NCI-H1930 (cell line): ENCODE measurements at regions not wholly inside any gene's neighbourhood (a gene's known extent, or its start where the extent isn't known, plus 50 kb on each side); places are given as distances from the start of the nearest gene placed in this dataset.
"Not testable (repeated sequence)": the region's sequence is repeated elsewhere in the genome, so short reads cannot be mapped to it uniquely, and the experiment has no call there.

ENCODE experiments used
- DNase-seq, 2 experiments: peaks; one replicate each; lab custom pipeline; 2025; lab: John Stamatoyannopoulos, UW

DNA sequence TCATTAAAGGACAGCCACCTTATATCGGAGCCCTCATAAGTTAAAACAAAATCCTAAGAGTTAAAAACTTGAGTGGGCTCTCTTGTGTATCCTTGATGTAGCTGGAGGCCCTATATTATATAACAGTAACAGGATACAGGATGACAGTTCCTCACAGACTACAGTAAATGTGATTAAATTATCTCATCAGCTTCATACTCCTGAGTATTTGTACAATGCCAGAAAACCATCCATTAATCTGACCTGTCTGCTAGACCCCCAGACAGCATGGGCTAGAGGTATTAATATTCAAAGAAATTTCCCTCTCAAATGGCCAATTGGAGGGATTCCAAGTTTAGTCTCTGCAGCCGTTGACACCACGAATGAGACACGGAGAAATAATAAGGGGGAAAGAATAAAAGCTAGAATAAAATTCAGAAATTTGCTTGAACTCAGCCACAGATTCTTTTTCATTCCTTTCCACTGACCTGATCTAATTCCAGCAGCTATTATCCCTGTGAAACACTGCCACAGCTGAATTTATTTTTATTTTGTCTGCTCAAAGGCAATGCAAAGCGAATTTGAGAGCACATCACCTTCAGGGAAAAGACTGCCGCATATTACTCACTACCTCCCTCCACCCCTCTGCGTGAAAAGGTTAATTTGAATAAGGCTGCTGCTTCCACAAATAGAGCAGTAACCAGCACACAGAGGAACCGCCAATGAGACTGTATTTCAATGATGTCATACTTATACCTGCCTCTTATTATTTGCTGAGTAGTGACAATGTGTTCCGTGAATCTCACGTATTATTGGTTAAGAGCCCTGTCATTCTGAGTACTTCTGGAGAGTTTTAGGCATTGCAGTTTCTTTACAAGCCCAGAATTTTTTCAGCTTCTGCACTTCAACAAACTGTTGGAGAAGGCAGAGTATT is 155.9 kb upstream of the KLF12 start:
- no peak for DNase-seq

DNA sequence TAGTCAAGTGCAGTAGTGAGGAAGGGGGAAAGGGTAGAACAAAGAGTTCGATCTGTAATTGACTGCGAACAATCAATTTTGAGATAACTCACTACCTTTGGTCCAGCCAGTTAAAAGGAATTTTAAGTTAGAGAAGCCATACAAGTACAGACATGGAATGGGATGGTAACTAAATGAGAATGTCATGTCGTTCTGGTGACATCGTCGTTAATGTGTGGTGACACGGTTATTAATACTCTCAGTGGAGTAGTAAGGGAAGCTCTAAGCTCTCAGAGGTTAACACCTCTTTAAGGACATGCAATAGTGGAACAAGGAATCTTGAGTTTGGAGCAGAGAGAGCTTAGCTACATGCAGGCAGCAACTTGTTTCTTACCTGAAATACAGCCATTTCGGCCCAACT is 154.9 kb upstream of the KLF12 start:
- DNase-seq: no peak

DNA sequence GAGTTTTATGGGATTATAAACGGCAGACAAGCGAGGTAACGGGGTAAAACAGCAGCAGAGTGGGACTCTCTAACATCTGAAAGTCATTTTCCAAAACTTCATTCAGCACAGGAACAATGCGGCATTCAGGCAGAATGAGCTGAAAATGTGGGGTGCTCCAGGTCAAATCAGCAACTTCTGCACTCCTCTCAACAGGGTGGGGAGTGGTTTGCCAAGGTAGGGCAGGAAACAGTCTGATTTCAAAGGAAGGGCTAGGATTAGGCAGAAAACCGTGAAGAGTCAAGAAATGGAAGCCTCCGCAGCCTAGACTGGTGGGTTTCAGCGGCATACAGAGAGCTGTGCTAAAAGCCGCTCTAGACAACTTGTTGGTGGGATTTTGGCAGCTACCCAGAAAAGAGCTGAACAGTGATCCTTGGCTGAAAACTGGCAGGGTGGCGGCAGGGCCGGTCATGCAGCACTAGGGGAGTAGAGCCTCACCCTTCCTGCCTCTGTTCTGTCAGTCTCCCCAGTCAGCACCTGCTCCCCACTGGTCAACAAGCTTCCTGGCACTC is 154.2 kb upstream of the KLF12 start:
- DNase-seq: no peak

DNA sequence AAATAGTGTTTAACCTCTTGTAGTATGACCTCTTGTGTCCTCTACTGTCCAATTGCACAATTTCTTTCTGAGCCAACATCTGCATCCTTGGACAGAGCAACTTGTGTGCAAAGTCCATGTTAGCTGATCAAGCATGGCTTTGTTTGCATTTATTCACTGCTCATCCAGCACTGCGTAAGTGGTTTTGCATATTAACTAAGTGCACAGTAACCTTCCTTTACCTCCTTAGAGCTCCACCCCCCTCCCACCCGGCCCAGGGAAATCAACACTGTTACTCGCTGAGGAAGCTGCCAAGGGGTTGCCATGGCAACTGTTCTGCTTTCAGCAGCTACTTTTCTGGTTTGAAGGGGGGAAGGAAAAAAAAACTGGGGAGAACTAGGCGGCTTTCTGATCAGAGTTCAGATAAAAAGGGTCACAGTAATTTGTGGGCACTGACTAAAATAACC is 153.5 kb upstream of the KLF12 start:
- DNase-seq: no peak

- DNase-seq: no peak
Measured at GRCh38 chr13:74280795-74281490, 146.7 kb upstream of the KLF12 start.

GRCh38 chr13:74280093-74280794 is 146.0 kb upstream of the KLF12 start:
- no peak for DNase-seq

- no peak for DNase-seq
Measured at GRCh38 chr13:74278901-74279300, 144.7 kb upstream of the KLF12 start.

DNA sequence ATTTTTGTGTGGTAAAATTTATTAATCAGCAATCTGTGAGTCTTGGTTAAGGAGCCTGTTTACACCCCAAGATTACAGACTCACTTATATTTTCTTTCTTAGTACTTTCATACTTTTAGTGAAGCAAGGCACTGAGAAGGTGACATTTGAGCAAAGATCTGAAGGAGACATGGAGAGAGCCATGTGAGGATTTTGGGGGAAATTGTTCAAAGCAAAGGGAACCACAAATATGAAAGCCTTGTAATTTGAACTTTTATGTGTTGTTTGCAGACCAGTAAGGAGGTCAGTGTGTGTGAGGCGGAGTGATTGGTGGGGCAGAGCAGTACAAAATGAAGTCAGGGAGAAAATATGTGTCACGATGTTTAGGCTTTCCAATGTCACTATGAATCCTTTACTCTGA is 140.7 kb upstream of the KLF12 start:
- no peak for DNase-seq

GRCh38 chr13:74273581-74273980 is 139.4 kb upstream of the KLF12 start:
- DNase-seq: no peak

DNA sequence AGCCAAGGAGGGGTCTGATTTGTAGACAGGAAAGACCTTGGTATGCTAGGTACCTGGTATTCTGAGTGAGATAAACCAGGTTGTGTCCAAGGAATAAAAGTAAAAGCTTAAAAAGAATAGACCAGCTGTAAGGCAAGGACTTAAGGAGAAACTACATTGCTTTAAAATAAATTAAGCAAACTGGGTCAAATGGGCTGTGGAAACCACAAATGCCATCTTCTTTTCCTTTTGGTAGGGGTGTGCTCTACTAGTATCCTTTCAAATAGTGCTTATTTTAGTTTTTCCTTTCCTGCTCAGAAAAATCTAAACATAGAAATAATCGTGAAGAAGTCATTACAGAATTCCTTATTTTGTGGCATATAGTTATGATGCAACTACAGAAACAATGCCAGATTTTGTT is 138.6 kb upstream of the KLF12 start:
- DNase-seq: no peak

- no peak for DNase-seq
Measured at GRCh38 chr13:74270018-74270417, 135.8 kb upstream of the KLF12 start.

- DNase-seq: no peak
Measured at GRCh38 chr13:74266861-74267260, 132.7 kb upstream of the KLF12 start.

GRCh38 chr13:74266309-74266708 is 132.1 kb upstream of the KLF12 start:
- DNase-seq: no peak

- no peak for DNase-seq
Measured at GRCh38 chr13:74264333-74264732, 130.1 kb upstream of the KLF12 start.

DNA sequence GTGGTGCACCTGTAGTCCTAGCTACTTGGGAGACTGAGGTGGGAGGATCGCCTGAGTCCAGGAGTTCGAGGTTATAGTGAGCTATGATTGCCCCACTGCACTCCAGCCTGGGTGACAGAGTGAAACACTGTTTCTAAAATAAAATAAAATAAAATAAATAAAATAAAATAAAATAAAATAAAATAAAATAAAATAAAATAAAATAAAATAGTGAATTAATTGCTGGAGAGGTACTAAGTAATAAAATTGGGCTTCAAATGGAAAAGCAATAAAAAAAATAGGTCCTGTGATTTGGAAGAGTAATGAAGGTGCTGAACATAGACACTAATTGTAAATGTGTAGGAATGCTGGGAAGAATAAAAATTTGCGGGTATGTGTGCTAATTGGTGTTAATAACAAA is 126.2 kb upstream of the KLF12 start:
- DNase-seq: not testable (repeated sequence)

DNA sequence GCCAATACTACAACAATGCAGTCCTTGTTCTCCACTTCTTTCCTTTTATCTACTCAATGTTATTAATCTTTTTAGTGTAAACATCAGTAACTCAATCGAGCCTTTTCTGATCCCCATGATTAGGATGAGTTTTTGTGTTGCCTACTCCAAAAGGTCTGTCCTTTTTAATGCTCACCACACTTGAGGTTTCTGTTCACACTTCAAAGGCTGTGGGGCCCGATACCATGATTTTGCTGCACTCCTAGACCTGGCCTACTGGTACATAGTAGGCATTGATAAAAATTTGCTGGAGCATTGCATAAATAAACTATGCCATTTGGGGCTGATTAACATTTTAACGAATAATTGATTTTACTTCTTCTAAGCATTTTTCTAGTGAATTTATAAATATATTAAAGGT is 125.4 kb upstream of the KLF12 start:
- no peak for DNase-seq

DNA sequence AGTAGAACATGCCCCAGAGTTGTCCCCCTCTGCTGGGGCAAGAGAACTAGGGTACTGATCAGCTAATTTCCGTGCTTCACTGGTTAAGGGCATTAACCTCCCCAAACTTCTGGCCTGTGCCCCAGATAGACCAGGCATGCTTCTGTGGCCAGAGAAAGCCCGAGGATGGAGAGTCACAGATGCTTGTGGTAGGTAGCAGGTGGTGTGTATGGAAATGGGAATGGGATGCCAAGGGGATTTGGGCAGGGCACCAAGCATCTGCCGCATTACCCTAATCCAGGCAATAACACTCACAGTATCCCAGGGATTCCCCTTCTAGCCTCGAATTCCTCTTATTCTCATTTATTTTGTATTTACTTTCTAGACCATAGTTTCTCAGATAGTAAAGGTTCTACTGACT is 124.8 kb upstream of the KLF12 start:
- DNase-seq: no peak

DNA sequence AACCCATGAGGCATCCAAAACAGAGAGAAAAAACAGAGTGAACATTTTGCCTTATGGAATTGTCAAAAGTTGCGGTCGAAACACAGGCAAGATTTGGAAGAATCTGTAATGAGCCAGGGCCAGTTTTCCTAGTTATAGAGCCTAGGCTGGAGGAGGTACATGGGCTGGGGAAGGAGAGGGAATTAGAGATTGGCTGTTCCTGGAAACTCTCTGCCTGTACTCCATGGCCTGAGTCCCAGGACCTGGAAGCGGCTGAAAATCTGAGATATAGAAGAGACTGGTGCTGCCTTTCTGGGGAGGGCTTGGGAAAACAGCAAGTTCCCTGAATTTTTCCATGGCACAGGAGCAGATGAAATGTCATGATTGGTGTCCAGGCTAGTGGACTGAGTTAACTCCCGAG is 122.8 kb upstream of the KLF12 start:
- no peak for DNase-seq

GRCh38 chr13:74253161-74253560 is 119.0 kb upstream of the KLF12 start:
- DNase-seq: no peak

DNA sequence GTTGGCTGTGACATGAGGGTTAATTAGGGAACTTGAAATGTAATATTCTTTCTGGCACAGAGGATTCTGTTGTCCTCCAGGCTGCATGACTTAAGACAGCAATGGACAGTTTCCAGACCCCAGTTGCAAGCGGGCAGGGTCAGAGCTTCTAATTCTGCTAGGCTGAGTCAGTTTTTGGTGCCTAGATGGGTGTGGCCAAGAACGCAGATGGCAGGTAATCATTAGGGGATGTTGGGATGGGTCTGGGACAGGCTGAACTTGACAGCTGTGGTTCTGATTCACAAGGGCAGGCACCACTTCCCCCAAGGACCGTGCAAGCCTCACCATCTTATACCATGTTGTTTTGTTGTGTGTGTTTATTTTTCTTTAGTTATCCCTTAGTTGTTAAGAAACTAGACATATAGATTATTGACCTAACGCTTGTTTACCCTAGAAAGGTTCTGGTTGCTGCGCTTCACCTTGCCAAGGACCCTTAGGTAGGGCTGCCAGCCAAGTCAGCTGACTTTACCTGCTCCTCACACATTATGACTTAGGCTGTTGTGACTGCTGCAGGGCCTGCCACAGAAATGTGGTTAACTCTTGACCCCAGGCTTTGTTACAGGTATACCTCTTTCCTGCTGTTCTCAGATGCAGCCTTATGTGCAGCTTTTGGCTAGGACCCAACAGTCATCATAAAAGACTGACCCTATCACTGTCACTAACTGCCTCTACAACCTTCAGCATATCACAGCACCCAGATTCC is 117.7 kb upstream of the KLF12 start:
- no peak for DNase-seq

DNA sequence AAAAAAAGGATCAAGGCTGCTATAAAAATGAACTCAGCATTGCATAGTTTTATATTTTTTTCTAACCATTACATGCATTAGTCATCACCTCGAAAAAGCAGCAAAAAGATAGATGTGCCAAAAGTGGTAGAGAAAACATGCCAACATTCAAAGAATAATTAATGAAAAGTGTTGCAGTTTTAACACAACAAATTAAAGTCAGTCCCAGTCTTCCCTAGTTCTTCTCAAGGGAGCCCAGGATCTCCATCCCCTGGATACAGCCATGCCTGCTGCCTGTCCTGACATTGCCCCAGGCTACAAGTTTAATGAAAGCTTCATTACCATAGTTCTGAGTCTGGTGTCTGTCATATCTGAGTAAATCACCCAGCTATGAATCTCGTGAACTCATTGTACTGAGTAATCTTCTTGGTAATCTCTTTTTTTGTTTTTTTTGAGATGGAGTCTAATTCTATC is 116.6 kb upstream of the KLF12 start:
- DNase-seq: no peak

- no peak for DNase-seq
Measured at GRCh38 chr13:74248477-74248876, 114.3 kb upstream of the KLF12 start.
